Mucosa of descending colon (tissue), 3 donors: ENCODE measurements at regions not wholly inside any gene's neighbourhood (a gene's known extent, or its start where the extent isn't known, plus 50 kb on each side); places are given as distances from the start of the nearest gene placed in this dataset.
"Not testable (repeated sequence)": the region's sequence is repeated elsewhere in the genome, so short reads cannot be mapped to it uniquely, and the experiment has no call there.

Experiments
- ATAC-seq: fragments of 200-7000 bp; cut with Tn5 transposase; one replicate; pipeline ENCODE4 v1.9.1; 2020; ENCODE audit warnings: mild to moderate bottlenecking, moderate library complexity
- DNase-seq, 3 donors: peaks; one replicate each; pipeline ENCODE4 v3.0.0-alpha.2; 2020
- H3K36me3 ChIP-seq: fragments of 200-600 bp; one replicate; pipeline ENCODE4 v1.8.0; 2021; ENCODE audit warnings: low read depth, mild to moderate bottlenecking
- H3K4me1 ChIP-seq: fragments of 200-600 bp; one replicate; pipeline ENCODE4 v1.8.0; 2021; ENCODE audit warnings: low read depth, mild to moderate bottlenecking
- H3K4me3 ChIP-seq: fragments of 200-600 bp; one replicate; pipeline ENCODE4 v1.8.0; 2021; ENCODE audit warnings: mild to moderate bottlenecking
- H3K9me3 ChIP-seq: fragments of 200-600 bp; one replicate; pipeline ENCODE4 v1.8.0; 2021; ENCODE audit warnings: mild to moderate bottlenecking
- CTCF ChIP-seq: fragments of 200-600 bp; IDR thresholded peaks from one replicate; pipeline ENCODE4 v1.8.0; 2022; ENCODE audit warnings: antibody characterized with exemption, mild to moderate bottlenecking
- intact Hi-C, 2 donors: fragments of 100-400 bp; cut with DNase I in 1 of 2; cut with micrococcal nuclease in 1 of 2; formaldehyde crosslinking; loops; one replicate each; pipeline versions ENCODE4 v1.11.0 to v1.11.1; 2022; cut with DNase I, micrococcal nuclease
- donor health status: DM: no; HTN: no; CAD: no; lungs with moderate emphysema.
- donor health status: DM: no; HTN: no; CAD: no.
- donor health status: DM: no; HTN: yes; CAD: no.

- Histone ChIP-seq H3K4me1 (peaks cover 7% of the 10 kb centered on the region), H3K4me3 (no peak overlapping the region), H3K36me3 (no peaks in the 10 kb centered on the region), H3K9me3 (peaks cover 8% of the 10 kb centered on the region)
- intact Hi-C loops: no loop called here
- TF ChIP-seq CTCF: no peak
- ATAC-seq (no peak), DNase-seq (no peak)
Observed at GRCh38 chr3:72080800-72081199, 295.9 kb upstream of the PROK2 start.

GRCh38 chr3:72080095-72080494 is 295.1 kb upstream of the PROK2 start:
- peaks cover 13% of the 10 kb centered on the region for H3K9me3 ChIP-seq
- no peak for TF ChIP-seq CTCF
- ATAC-seq: no peak
- intact Hi-C loops: no loop called here
- H3K4me3 ChIP-seq: no peak overlapping the region
- DNase-seq: no peak
- no peaks in the 10 kb centered on the region for H3K36me3 ChIP-seq
- peaks cover 7% of the 10 kb centered on the region for H3K4me1 ChIP-seq

- H3K9me3 ChIP-seq: peaks cover 13% of the 10 kb centered on the region
- DNase-seq: no peak
- no peak overlapping the region for H3K4me3 ChIP-seq
- H3K4me1 ChIP-seq: peaks cover 7% of the 10 kb centered on the region
- ATAC-seq: no peak
- H3K36me3 ChIP-seq: no peaks in the 10 kb centered on the region
- intact Hi-C loops: no loop called here
- no peak for TF ChIP-seq CTCF
Observed at GRCh38 chr3:72079369-72079872, 294.5 kb upstream of the PROK2 start.

- Histone ChIP-seq H3K9me3 (peaks cover 13% of the 10 kb centered on the region), H3K36me3 (no peaks in the 10 kb centered on the region), H3K4me3 (no peak overlapping the region), H3K4me1 (peaks cover 7% of the 10 kb centered on the region)
- ATAC-seq: no peak
- TF ChIP-seq CTCF: no peak
- no peak for DNase-seq
- intact Hi-C loops: no loop called here
Observed at GRCh38 chr3:72078676-72079368, 293.9 kb upstream of the PROK2 start.

GRCh38 chr3:72077473-72078259 is 292.7 kb upstream of the PROK2 start:
- DNase-seq: no peak
- peaks cover 13% of the 10 kb centered on the region for H3K9me3 ChIP-seq
- ATAC-seq: no peak
- no peaks in the 10 kb centered on the region for H3K36me3 ChIP-seq
- no peak for TF ChIP-seq CTCF
- no peak overlapping the region for H3K4me3 ChIP-seq
- H3K4me1 ChIP-seq: peaks cover 6% of the 10 kb centered on the region
- intact Hi-C loops: no loop called here

- H3K4me3 ChIP-seq, H3K36me3 ChIP-seq, DNase-seq, ATAC-seq, H3K4me1 ChIP-seq, intact Hi-C loops: not testable (repeated sequence)
- peaks cover 13% of the 10 kb centered on the region for H3K9me3 ChIP-seq
Observed at GRCh38 chr3:72075848-72076247, 290.9 kb upstream of the PROK2 start.
